ENCODE measurements at regions not wholly inside any gene's neighbourhood (a gene's known extent, or its start where the extent isn't known, plus 50 kb on each side); places are given as distances from the start of the nearest gene placed in this dataset.

DNA sequence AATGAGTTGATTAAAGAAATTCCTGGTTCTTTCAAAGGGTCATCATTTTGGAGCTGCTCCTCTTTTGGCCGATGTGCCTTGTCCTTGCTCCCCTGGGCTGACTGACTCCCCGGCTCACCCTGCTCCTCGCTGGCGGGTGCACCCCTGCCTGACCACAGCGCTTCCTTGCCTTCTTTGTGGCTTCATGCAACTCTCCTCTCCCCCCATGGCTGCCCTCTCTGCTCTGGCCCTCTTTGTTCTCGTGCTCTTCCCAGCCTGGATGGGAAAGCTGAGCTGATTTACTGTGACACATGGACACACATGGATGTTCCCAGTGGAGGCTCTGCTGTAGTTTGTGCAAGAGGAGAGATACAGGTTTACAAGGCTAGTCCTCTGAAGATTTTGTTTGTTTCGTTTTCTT, 234.6 kb downstream of the HAUS1 start:
- H3K27ac ChIP-seq: no peak overlapping the region
- TF ChIP-seq ZFX (IDR thresholded peaks at IDR 0.05; ENCODE audit: borderline replicate concordance): no peak
- TF ChIP-seq, protein P1, sequence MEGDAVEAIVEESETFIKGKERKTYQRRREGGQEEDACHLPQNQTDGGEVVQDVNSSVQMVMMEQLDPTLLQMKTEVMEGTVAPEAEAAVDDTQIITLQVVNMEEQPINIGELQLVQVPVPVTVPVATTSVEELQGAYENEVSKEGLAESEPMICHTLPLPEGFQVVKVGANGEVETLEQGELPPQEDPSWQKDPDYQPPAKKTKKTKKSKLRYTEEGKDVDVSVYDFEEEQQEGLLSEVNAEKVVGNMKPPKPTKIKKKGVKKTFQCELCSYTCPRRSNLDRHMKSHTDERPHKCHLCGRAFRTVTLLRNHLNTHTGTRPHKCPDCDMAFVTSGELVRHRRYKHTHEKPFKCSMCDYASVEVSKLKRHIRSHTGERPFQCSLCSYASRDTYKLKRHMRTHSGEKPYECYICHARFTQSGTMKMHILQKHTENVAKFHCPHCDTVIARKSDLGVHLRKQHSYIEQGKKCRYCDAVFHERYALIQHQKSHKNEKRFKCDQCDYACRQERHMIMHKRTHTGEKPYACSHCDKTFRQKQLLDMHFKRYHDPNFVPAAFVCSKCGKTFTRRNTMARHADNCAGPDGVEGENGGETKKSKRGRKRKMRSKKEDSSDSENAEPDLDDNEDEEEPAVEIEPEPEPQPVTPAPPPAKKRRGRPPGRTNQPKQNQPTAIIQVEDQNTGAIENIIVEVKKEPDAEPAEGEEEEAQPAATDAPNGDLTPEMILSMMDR (IDR thresholded peaks at IDR 0.05): no peak

DNA sequence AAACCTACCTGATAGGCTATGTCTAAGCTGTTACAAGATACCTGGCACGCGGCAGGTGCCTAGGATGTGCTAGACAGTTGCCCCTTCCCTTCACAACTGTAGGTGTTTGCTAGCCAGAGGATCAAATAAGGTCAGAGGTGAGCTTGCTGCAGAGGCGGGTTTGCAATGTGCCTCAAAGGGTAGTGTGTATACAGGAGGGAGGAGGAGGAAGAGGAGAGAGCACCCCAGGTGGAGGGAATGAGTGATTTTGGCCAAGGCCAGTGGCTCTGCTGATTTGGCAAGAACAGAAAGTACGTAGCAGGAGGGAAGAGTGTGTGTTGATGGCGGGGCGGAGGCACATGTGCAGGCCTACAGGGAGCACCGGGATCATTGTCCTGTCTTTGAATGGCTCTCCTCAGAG, 236.5 kb downstream of the HAUS1 start:
- TF ChIP-seq, protein P1 (IDR thresholded peaks at IDR 0.05): no peak
- no peak for TF ChIP-seq ZFX (IDR thresholded peaks at IDR 0.05; ENCODE audit: borderline replicate concordance)
- no peak overlapping the region for H3K27ac ChIP-seq

DNA sequence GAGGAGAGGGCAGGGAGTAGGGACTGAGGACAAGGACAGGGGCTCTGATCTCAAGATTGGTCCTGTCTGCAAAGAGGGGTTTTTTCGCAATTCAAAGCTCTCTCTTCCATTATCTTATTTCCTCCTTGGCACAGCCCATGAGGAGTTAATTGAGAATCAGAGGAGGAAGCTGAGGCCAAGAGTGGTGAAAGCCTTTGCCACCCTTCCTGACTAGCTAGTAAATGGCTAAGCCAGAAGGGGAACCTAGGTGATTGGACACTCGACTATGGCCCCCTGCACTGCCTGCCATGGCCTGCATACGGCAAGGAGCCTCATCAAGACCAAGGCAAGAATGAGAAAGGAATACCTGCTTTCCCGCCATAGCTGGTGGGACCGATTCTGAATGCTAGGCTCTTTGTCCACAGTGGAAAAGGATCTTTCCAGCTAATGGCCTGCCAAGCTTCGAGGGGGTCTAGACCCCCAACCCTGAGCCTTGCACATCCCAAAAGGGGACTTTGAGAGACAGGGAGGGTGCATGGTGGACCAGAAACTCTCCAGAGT, 237.9 kb downstream of the HAUS1 start:
- TF ChIP-seq ZFX (IDR thresholded peaks at IDR 0.05; ENCODE audit: borderline replicate concordance): no peak
- TF ChIP-seq, protein P1 (IDR thresholded peaks at IDR 0.05): no peak
- no peak overlapping the region for H3K27ac ChIP-seq

DNA sequence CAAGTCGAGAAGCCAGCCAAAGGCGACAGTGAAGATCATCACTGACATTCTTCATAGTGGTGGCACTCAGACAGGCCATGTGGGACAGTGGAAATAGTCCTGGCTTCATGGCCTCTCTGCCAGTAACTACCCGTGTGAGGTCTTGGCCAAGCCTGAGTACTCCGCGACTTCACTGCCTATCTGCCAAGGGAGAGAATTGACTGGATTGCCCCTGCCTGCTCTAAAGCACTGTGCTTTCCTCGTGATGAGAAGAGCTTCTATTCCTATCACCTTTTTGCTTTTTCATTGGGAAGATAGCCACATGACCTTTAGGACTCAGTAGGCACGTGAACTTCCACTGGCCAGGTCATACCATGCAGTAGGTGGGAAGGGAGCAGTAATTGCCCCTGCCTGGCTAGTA, 239.3 kb downstream of the HAUS1 start:
- no peak overlapping the region for H3K27ac ChIP-seq
- TF ChIP-seq, protein P1 (IDR thresholded peaks at IDR 0.05): no peak

DNA sequence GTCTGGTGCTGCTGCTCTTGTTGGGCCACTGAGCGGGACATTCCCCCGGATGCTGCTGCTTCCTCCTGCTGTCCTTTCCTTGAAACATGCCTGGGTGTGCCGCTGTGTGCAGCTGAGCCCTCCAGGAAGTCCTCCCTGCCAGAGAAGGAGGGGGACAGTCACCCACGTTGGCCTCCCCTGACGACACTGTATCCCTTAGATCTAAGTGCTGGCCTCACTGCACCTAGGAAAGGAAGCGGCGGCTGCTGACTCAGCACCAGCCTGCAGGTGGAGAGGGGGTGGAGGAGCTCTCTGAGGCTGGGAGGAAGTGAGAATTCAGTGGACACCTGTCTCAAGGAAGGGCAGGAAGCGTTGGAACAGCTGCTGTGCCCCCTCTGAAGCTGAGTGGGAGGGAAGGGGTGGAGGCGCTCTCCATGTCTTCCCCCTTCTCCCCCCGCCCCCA, 239.8 kb downstream of the HAUS1 start:
- TF ChIP-seq, protein P1 (IDR thresholded peaks at IDR 0.05): no peak
- TF ChIP-seq ZFX (IDR thresholded peaks at IDR 0.05; ENCODE audit: borderline replicate concordance): no peak
- H3K27ac ChIP-seq: no peak overlapping the region

DNA sequence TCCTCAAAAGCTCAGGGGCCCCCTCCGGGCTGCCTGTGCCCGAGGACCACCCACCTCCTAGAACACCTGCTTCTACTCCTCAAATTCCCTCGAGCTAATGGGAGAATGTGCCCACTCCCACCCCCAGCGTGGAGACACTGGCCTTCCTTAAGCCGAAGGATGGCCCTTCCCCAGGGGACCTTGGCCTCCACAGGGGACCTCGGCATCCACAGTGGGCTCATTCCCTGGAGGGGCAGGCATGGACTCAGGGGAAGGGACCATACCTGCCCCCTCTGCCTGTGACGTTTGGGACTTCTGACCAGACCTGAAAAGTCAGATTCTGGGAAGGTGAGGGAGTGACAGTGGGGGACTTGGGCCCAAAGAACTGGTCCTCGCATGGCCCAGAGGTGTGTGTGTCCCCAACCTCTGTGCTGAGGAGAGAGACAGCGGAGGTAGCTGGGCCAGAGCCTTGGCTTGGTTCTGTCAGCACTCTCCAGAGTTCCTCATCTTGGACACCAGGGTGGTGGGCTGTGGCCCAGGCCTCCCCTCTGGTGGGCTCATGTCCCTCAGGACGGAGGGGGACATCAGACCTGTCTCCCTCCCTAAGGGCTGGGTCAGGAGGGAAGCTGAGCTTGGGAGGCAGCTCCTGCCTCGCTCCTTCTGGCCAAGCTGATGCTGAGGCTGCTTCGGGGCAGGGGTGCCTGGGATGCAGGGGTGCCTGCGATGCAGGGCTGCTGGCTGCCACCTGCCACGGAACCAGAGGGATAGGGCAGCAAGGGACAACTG, 240.4 kb downstream of the HAUS1 start:
- H3K27ac ChIP-seq: no peak overlapping the region
- TF ChIP-seq, protein P1 (IDR thresholded peaks at IDR 0.05): no peak
- TF ChIP-seq ZFX (IDR thresholded peaks at IDR 0.05; ENCODE audit: borderline replicate concordance): no peak

DNA sequence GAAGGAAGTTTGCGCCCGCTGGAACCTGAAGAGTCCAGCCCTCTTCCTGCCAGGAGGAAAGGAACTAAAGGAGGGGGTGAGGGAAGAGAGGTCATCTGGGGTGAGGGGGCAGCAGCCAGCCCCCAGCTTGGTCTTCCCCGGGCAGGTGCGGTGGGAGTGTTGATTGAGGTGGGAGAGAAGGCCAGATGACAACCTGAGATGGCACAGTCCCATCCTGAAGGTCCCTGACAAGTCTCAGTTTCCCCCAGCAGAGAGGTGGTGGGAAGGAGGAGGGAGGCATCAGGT, 240.9 kb downstream of the HAUS1 start:
- TF ChIP-seq, protein P1 (IDR thresholded peaks at IDR 0.05): no peak
- TF ChIP-seq ZFX (IDR thresholded peaks at IDR 0.05; ENCODE audit: borderline replicate concordance): no peak
- no peak overlapping the region for H3K27ac ChIP-seq

Measured in 22Rv1 (cell line).